Osteocyte (in vitro differentiated cells): ENCODE measurements at regions not wholly inside any gene's neighbourhood (a gene's known extent, or its start where the extent isn't known, plus 50 kb on each side); places are given as distances from the start of the nearest gene placed in this dataset.

Experiments
- DNase-seq: peaks from one replicate; pipeline ENCODE4 v3.0.0; 2021; ENCODE audit warnings: mixed read lengths; ENCODE audit not compliant: unreplicated experiment; ENCODE audit errors: extremely low spot score
- H3K27ac Mint-ChIP-seq: one replicate; pipeline ENCODE4 v1.8.0; 2021; ENCODE audit warnings: mild to moderate bottlenecking, mixed read lengths; ENCODE audit not compliant: unreplicated experiment
- H3K27me3 Mint-ChIP-seq: one replicate; pipeline ENCODE4 v1.8.0; 2021; ENCODE audit warnings: mixed read lengths; ENCODE audit not compliant: unreplicated experiment
- H3K36me3 Mint-ChIP-seq: one replicate; pipeline ENCODE4 v1.8.0; 2021; ENCODE audit warnings: mixed read lengths; ENCODE audit not compliant: unreplicated experiment
- H3K4me1 Mint-ChIP-seq: one replicate; pipeline ENCODE4 v1.8.0; 2021; ENCODE audit warnings: mixed read lengths; ENCODE audit not compliant: unreplicated experiment
- H3K4me3 Mint-ChIP-seq: one replicate; pipeline ENCODE4 v1.8.0; 2021; ENCODE audit warnings: mild to moderate bottlenecking, moderate library complexity, mixed read lengths; ENCODE audit not compliant: unreplicated experiment
- H3K9me3 Mint-ChIP-seq: one replicate; pipeline ENCODE4 v1.8.0; 2021; ENCODE audit warnings: mixed read lengths; ENCODE audit not compliant: unreplicated experiment
- CTCF ChIP-seq: fragments of 200-600 bp; sonication (generic); IDR thresholded peaks from 2 replicates; pipeline ENCODE4 v1.5.0; 2021; ENCODE audit warnings: antibody characterized with exemption, mild to moderate bottlenecking, moderate library complexity

GRCh38 chr15:95097361-95097760, 866.0 kb downstream of the MCTP2 start:
- Mint-ChIP-seq H3K9me3 (peaks cover 6% of the 10 kb centered on the region), H3K27me3 (no peaks in the 10 kb centered on the region), H3K4me1 (no peaks in the 10 kb centered on the region), H3K4me3 (no peak overlapping the region), H3K27ac (no peak overlapping the region), H3K36me3 (no peaks in the 10 kb centered on the region)
- no peak for TF ChIP-seq CTCF
- no peak for DNase-seq

GRCh38 chr15:95105229-95105628, 873.9 kb downstream of the MCTP2 start:
- Mint-ChIP-seq H3K27me3 (no peaks in the 10 kb centered on the region), H3K9me3 (peaks cover 5% of the 10 kb centered on the region), H3K4me1 (no peaks in the 10 kb centered on the region), H3K36me3 (no peaks in the 10 kb centered on the region), H3K27ac (no peak overlapping the region), H3K4me3 (no peak overlapping the region)
- TF ChIP-seq CTCF: no peak
- DNase-seq: no peak

- H3K4me1 Mint-ChIP-seq: no peaks in the 10 kb centered on the region
- H3K9me3 Mint-ChIP-seq: no peaks in the 10 kb centered on the region
- no peak overlapping the region for H3K27ac Mint-ChIP-seq
- DNase-seq: no peak
- no peaks in the 10 kb centered on the region for H3K27me3 Mint-ChIP-seq
- no peak for TF ChIP-seq CTCF
- no peak overlapping the region for H3K4me3 Mint-ChIP-seq
- no peaks in the 10 kb centered on the region for H3K36me3 Mint-ChIP-seq
These were observed 875.4 kb downstream of the MCTP2 start for GRCh38 chr15:95106801-95107200.

GRCh38 chr15:95108673-95109072, 877.3 kb downstream of the MCTP2 start:
- H3K4me1 Mint-ChIP-seq: no peaks in the 10 kb centered on the region
- H3K27me3 Mint-ChIP-seq: no peaks in the 10 kb centered on the region
- no peak overlapping the region for H3K4me3 Mint-ChIP-seq
- no peak for DNase-seq
- TF ChIP-seq CTCF: no peak
- H3K27ac Mint-ChIP-seq: no peak overlapping the region
- H3K36me3 Mint-ChIP-seq: no peaks in the 10 kb centered on the region
- no peaks in the 10 kb centered on the region for H3K9me3 Mint-ChIP-seq

- Mint-ChIP-seq H3K4me1 (no peaks in the 10 kb centered on the region), H3K36me3 (no peaks in the 10 kb centered on the region), H3K4me3 (no peak overlapping the region), H3K27me3 (no peaks in the 10 kb centered on the region), H3K9me3 (no peaks in the 10 kb centered on the region), H3K27ac (no peak overlapping the region)
- no peak for DNase-seq
- no peak for TF ChIP-seq CTCF
These were observed 880.6 kb downstream of the MCTP2 start for GRCh38 chr15:95111969-95112368.
